T47D (cell line): ENCODE measurements at regions not wholly inside any gene's neighbourhood (a gene's known extent, or its start where the extent isn't known, plus 50 kb on each side); places are given as distances from the start of the nearest gene placed in this dataset.

Source experiments
- DNase-seq, 2 experiments: peaks; one replicate each; pipeline versions ENCODE4 v3.0.0 to v3.0.0-alpha.2; 2011 to 2012; ENCODE audit warnings: low read depth in 1 of 2, low spot score in 1 of 2
- JUND ChIP-seq: IDR thresholded peaks from 2 replicates; pipeline ENCODE4 v1.6.1; 2012; ENCODE audit warnings: low read depth
- in situ Hi-C: cut with HindIII; loops from 2 replicates; pipeline ENCODE4 v1.10.0; 2016; ENCODE audit warnings: low sequenced_read_pairs, low pct_unique_long_range_greater_than_20kb

GRCh38 chr5:142501890-142502289 is 177.1 kb upstream of the SPRY4 start:
- no peak for DNase-seq
- in situ Hi-C loops: no loop called here
- no peak for TF ChIP-seq JUND

- in situ Hi-C loops: no loop called here
- no peak for DNase-seq
- TF ChIP-seq JUND: no peak
These were observed 175.5 kb upstream of the SPRY4 start for GRCh38 chr5:142500227-142500905.

- in situ Hi-C loops: no loop called here
- DNase-seq: no peak
- TF ChIP-seq JUND: no peak
These were observed 174.9 kb upstream of the SPRY4 start for GRCh38 chr5:142499591-142500226.

- TF ChIP-seq JUND: no peak
- DNase-seq: no peak
- in situ Hi-C loops: no loop called here
These were observed 173.5 kb upstream of the SPRY4 start for GRCh38 chr5:142498298-142498697.

GRCh38 chr5:142495531-142495930 is 170.7 kb upstream of the SPRY4 start:
- DNase-seq: no peak
- TF ChIP-seq JUND: no peak
- in situ Hi-C loops: no loop called here

GRCh38 chr5:142493875-142494518 is 169.2 kb upstream of the SPRY4 start:
- TF ChIP-seq JUND: no peak
- no peak for DNase-seq
- in situ Hi-C loops: no loop called here

- no peak for TF ChIP-seq JUND
- in situ Hi-C loops: no loop called here
- DNase-seq: no peak
These were observed 168.0 kb upstream of the SPRY4 start for GRCh38 chr5:142492781-142493281.

GRCh38 chr5:142491679-142492078 is 166.9 kb upstream of the SPRY4 start:
- no peak for DNase-seq
- TF ChIP-seq JUND: no peak

GRCh38 chr5:142491270-142491669 is 166.4 kb upstream of the SPRY4 start:
- no peak for DNase-seq
- in situ Hi-C loops: no loop called here
- no peak for TF ChIP-seq JUND

More at GRCh38 chr5:142491679-142492078, 166.9 kb upstream of the SPRY4 start:
- in situ Hi-C loops: no loop called here

GRCh38 chr5:142486581-142486980 is 161.8 kb upstream of the SPRY4 start:
- in situ Hi-C loops: no loop called here
- TF ChIP-seq JUND: no peak
- DNase-seq: no peak

- TF ChIP-seq JUND: no peak
- in situ Hi-C loops: no loop called here
These were observed 161.2 kb upstream of the SPRY4 start for GRCh38 chr5:142486020-142486419.

GRCh38 chr5:142484821-142485387 is 160.1 kb upstream of the SPRY4 start:
- in situ Hi-C loops: no loop called here

More at GRCh38 chr5:142486020-142486419, 161.2 kb upstream of the SPRY4 start:
- no peak for DNase-seq

GRCh38 chr5:142482207-142482606 is 157.4 kb upstream of the SPRY4 start:
- in situ Hi-C loops: no loop called here
- DNase-seq: no peak
- TF ChIP-seq JUND: no peak

More at GRCh38 chr5:142484821-142485387, 160.1 kb upstream of the SPRY4 start:
- DNase-seq: no peak
- TF ChIP-seq JUND: no peak
